ENCODE measurements at regions not wholly inside any gene's neighbourhood (a gene's known extent, or its start where the extent isn't known, plus 50 kb on each side); places are given as distances from the start of the nearest gene placed in this dataset.

GRCh38 chr6:81575442-81575841, 177.0 kb downstream of the TENT5A start:
- Histone ChIP-seq H3K27ac (ENCODE audit: low read depth, low read length) (no peak overlapping the region), H3K9me3 (ENCODE audit: control insufficient read depth in 5 of 5, low read length in 5 of 5) (no peaks in the 10 kb centered on the region), H3K4me3 (ENCODE audit: low read depth in 1 of 5, low read length in 5 of 5) (no peak overlapping the region), H3K36me3 (ENCODE audit: control insufficient read depth in 5 of 5, insufficient read depth in 5 of 5, low read length in 5 of 5) (no peaks in the 10 kb centered on the region), H3K27me3 (ENCODE audit: control insufficient read depth in 5 of 5, insufficient read depth in 4 of 5, low read length in 5 of 5) (no peaks in the 10 kb centered on the region), H3K4me1 (ENCODE audit: control insufficient read depth in 5 of 5, insufficient read depth in 5 of 5, low read length in 5 of 5) (peaks cover 0 to 9% (median 0%) of the 10 kb centered on the region in 5 donors), H3K9ac (ENCODE audit: low read length in 5 of 5) (no peak overlapping the region)

GRCh38 chr6:81572020-81572419, 180.5 kb downstream of the TENT5A start:
- Histone ChIP-seq H3K36me3 (ENCODE audit: control insufficient read depth in 5 of 5, insufficient read depth in 5 of 5, low read length in 5 of 5) (no peaks in the 10 kb centered on the region), H3K27me3 (ENCODE audit: control insufficient read depth in 5 of 5, insufficient read depth in 4 of 5, low read length in 5 of 5) (no peaks in the 10 kb centered on the region), H3K27ac (ENCODE audit: low read depth, low read length) (no peak overlapping the region), H3K4me3 (ENCODE audit: low read depth in 1 of 5, low read length in 5 of 5) (no peak overlapping the region), H3K9ac (ENCODE audit: low read length in 5 of 5) (no peak overlapping the region), H3K4me1 (ENCODE audit: control insufficient read depth in 5 of 5, insufficient read depth in 5 of 5, low read length in 5 of 5) (peaks cover 0 to 9% (median 0%) of the 10 kb centered on the region in 5 donors), H3K9me3 (ENCODE audit: control insufficient read depth in 5 of 5, low read length in 5 of 5) (no peaks in the 10 kb centered on the region)

- no peaks in the 10 kb centered on the region for H3K9me3 ChIP-seq (ENCODE audit: control insufficient read depth in 5 of 5, low read length in 5 of 5)
- no peaks in the 10 kb centered on the region for H3K27me3 ChIP-seq (ENCODE audit: control insufficient read depth in 5 of 5, insufficient read depth in 4 of 5, low read length in 5 of 5)
- H3K9ac ChIP-seq (ENCODE audit: low read length in 5 of 5): no peak overlapping the region
- no peaks in the 10 kb centered on the region for H3K36me3 ChIP-seq (ENCODE audit: control insufficient read depth in 5 of 5, insufficient read depth in 5 of 5, low read length in 5 of 5)
- no peak overlapping the region for H3K27ac ChIP-seq (ENCODE audit: low read depth, low read length)
- no peak overlapping the region for H3K4me3 ChIP-seq (ENCODE audit: low read depth in 1 of 5, low read length in 5 of 5)
- peaks cover 0 to 6% (median 0%) of the 10 kb centered on the region in 5 donors for H3K4me1 ChIP-seq (ENCODE audit: control insufficient read depth in 5 of 5, insufficient read depth in 5 of 5, low read length in 5 of 5)
Observed at GRCh38 chr6:81570681-81571080, 181.8 kb downstream of the TENT5A start.

GRCh38 chr6:81568973-81569372, 183.5 kb downstream of the TENT5A start:
- no peaks in the 10 kb centered on the region for H3K9me3 ChIP-seq (ENCODE audit: control insufficient read depth in 5 of 5, low read length in 5 of 5)
- H3K4me1 ChIP-seq (ENCODE audit: control insufficient read depth in 5 of 5, insufficient read depth in 5 of 5, low read length in 5 of 5): no peaks in the 10 kb centered on the region
- no peak overlapping the region for H3K9ac ChIP-seq (ENCODE audit: low read length in 5 of 5)
- no peak overlapping the region for H3K27ac ChIP-seq (ENCODE audit: low read depth, low read length)
- no peak overlapping the region for H3K4me3 ChIP-seq (ENCODE audit: low read depth in 1 of 5, low read length in 5 of 5)
- H3K27me3 ChIP-seq (ENCODE audit: control insufficient read depth in 5 of 5, insufficient read depth in 4 of 5, low read length in 5 of 5): no peaks in the 10 kb centered on the region
- no peaks in the 10 kb centered on the region for H3K36me3 ChIP-seq (ENCODE audit: control insufficient read depth in 5 of 5, insufficient read depth in 5 of 5, low read length in 5 of 5)

GRCh38 chr6:81565071-81565470, 187.4 kb downstream of the TENT5A start:
- H3K9me3 ChIP-seq (ENCODE audit: control insufficient read depth in 5 of 5, low read length in 5 of 5): no peaks in the 10 kb centered on the region
- no peak overlapping the region for H3K27ac ChIP-seq (ENCODE audit: low read depth, low read length)
- H3K27me3 ChIP-seq (ENCODE audit: control insufficient read depth in 5 of 5, insufficient read depth in 4 of 5, low read length in 5 of 5): no peaks in the 10 kb centered on the region
- H3K36me3 ChIP-seq (ENCODE audit: control insufficient read depth in 5 of 5, insufficient read depth in 5 of 5, low read length in 5 of 5): no peaks in the 10 kb centered on the region
- no peak overlapping the region for H3K4me3 ChIP-seq (ENCODE audit: low read depth in 1 of 5, low read length in 5 of 5)
- H3K9ac ChIP-seq (ENCODE audit: low read length in 5 of 5): no peak overlapping the region
- no peaks in the 10 kb centered on the region for H3K4me1 ChIP-seq (ENCODE audit: control insufficient read depth in 5 of 5, insufficient read depth in 5 of 5, low read length in 5 of 5)

- Histone ChIP-seq H3K36me3 (ENCODE audit: control insufficient read depth in 5 of 5, insufficient read depth in 5 of 5, low read length in 5 of 5) (no peaks in the 10 kb centered on the region), H3K9ac (ENCODE audit: low read length in 5 of 5) (no peak overlapping the region), H3K4me3 (ENCODE audit: low read depth in 1 of 5, low read length in 5 of 5) (no peak overlapping the region), H3K4me1 (ENCODE audit: control insufficient read depth in 5 of 5, insufficient read depth in 5 of 5, low read length in 5 of 5) (no peaks in the 10 kb centered on the region), H3K27ac (ENCODE audit: low read depth, low read length) (no peak overlapping the region), H3K27me3 (ENCODE audit: control insufficient read depth in 5 of 5, insufficient read depth in 4 of 5, low read length in 5 of 5) (no peaks in the 10 kb centered on the region), H3K9me3 (ENCODE audit: control insufficient read depth in 5 of 5, low read length in 5 of 5) (no peaks in the 10 kb centered on the region)
Observed at GRCh38 chr6:81564470-81565068, 187.9 kb downstream of the TENT5A start.

- Histone ChIP-seq H3K9me3 (ENCODE audit: control insufficient read depth in 5 of 5, low read length in 5 of 5) (no peaks in the 10 kb centered on the region), H3K27me3 (ENCODE audit: control insufficient read depth in 5 of 5, insufficient read depth in 4 of 5, low read length in 5 of 5) (no peaks in the 10 kb centered on the region), H3K36me3 (ENCODE audit: control insufficient read depth in 5 of 5, insufficient read depth in 5 of 5, low read length in 5 of 5) (no peaks in the 10 kb centered on the region), H3K4me3 (ENCODE audit: low read depth in 1 of 5, low read length in 5 of 5) (no peak overlapping the region), H3K27ac (ENCODE audit: low read depth, low read length) (no peak overlapping the region), H3K4me1 (ENCODE audit: control insufficient read depth in 5 of 5, insufficient read depth in 5 of 5, low read length in 5 of 5) (no peaks in the 10 kb centered on the region), H3K9ac (ENCODE audit: low read length in 5 of 5) (no peak overlapping the region)
Observed at GRCh38 chr6:81562169-81562568, 190.3 kb downstream of the TENT5A start.

- no peak overlapping the region for H3K27ac ChIP-seq (ENCODE audit: low read depth, low read length)
- H3K36me3 ChIP-seq (ENCODE audit: control insufficient read depth in 5 of 5, insufficient read depth in 5 of 5, low read length in 5 of 5): no peaks in the 10 kb centered on the region
- H3K27me3 ChIP-seq (ENCODE audit: control insufficient read depth in 5 of 5, insufficient read depth in 4 of 5, low read length in 5 of 5): no peaks in the 10 kb centered on the region
- no peak overlapping the region for H3K4me3 ChIP-seq (ENCODE audit: low read depth in 1 of 5, low read length in 5 of 5)
- H3K9ac ChIP-seq (ENCODE audit: low read length in 5 of 5): no peak overlapping the region
- H3K4me1 ChIP-seq (ENCODE audit: control insufficient read depth in 5 of 5, insufficient read depth in 5 of 5, low read length in 5 of 5): no peaks in the 10 kb centered on the region
- H3K9me3 ChIP-seq (ENCODE audit: control insufficient read depth in 5 of 5, low read length in 5 of 5): no peaks in the 10 kb centered on the region
Observed at GRCh38 chr6:81561731-81562130, 190.8 kb downstream of the TENT5A start.

- no peaks in the 10 kb centered on the region for H3K36me3 ChIP-seq (ENCODE audit: control insufficient read depth in 5 of 5, insufficient read depth in 5 of 5, low read length in 5 of 5)
- no peak overlapping the region for H3K4me3 ChIP-seq (ENCODE audit: low read depth in 1 of 5, low read length in 5 of 5)
- H3K9me3 ChIP-seq (ENCODE audit: control insufficient read depth in 5 of 5, low read length in 5 of 5): no peaks in the 10 kb centered on the region
- no peak overlapping the region for H3K9ac ChIP-seq (ENCODE audit: low read length in 5 of 5)
- no peaks in the 10 kb centered on the region for H3K4me1 ChIP-seq (ENCODE audit: control insufficient read depth in 5 of 5, insufficient read depth in 5 of 5, low read length in 5 of 5)
- no peaks in the 10 kb centered on the region for H3K27me3 ChIP-seq (ENCODE audit: control insufficient read depth in 5 of 5, insufficient read depth in 4 of 5, low read length in 5 of 5)
- no peak overlapping the region for H3K27ac ChIP-seq (ENCODE audit: low read depth, low read length)
Observed at GRCh38 chr6:81561071-81561564, 191.4 kb downstream of the TENT5A start.

GRCh38 chr6:81557811-81558210, 194.7 kb downstream of the TENT5A start:
- no peaks in the 10 kb centered on the region for H3K4me1 ChIP-seq (ENCODE audit: control insufficient read depth in 5 of 5, insufficient read depth in 5 of 5, low read length in 5 of 5)
- no peaks in the 10 kb centered on the region for H3K36me3 ChIP-seq (ENCODE audit: control insufficient read depth in 5 of 5, insufficient read depth in 5 of 5, low read length in 5 of 5)
- no peak overlapping the region for H3K27ac ChIP-seq (ENCODE audit: low read depth, low read length)
- H3K27me3 ChIP-seq (ENCODE audit: control insufficient read depth in 5 of 5, insufficient read depth in 4 of 5, low read length in 5 of 5): no peaks in the 10 kb centered on the region
- no peaks in the 10 kb centered on the region for H3K9me3 ChIP-seq (ENCODE audit: control insufficient read depth in 5 of 5, low read length in 5 of 5)
- no peak overlapping the region for H3K9ac ChIP-seq (ENCODE audit: low read length in 5 of 5)
- H3K4me3 ChIP-seq (ENCODE audit: low read depth in 1 of 5, low read length in 5 of 5): no peak overlapping the region
